ENCODE measurements at regions not wholly inside any gene's neighbourhood (a gene's known extent, or its start where the extent isn't known, plus 50 kb on each side); places are given as distances from the start of the nearest gene placed in this dataset.

GRCh38 chr4:137768881-137769280, 236.6 kb upstream of the PCDH18 start:
- 69% methylated on average over 1 of the region's 1 CpG for WGBS
- TF ChIP-seq SP1 (IDR thresholded peaks at IDR 0.05) (no peak), MAX (IDR thresholded peaks at IDR 0.05) (no peak), FOXA1 (IDR thresholded peaks at IDR 0.05) (no peak), GABPA (IDR thresholded peaks at IDR 0.05 in 1 of 2, conservative IDR thresholded peaks at IDR 0.05 in 1 of 2) (no peak), ATF3 (IDR thresholded peaks at IDR 0.05) (no peak), TAF1 (conservative IDR thresholded peaks at IDR 0.05) (no peak), RAD21 (IDR thresholded peaks at IDR 0.05) (no peak), ZBTB33 (IDR thresholded peaks at IDR 0.05) (no peak), YY1 (IDR thresholded peaks at IDR 0.05) (no peak), CTCF (IDR thresholded peaks at IDR 0.05; ENCODE audit: low read depth, low read length, missing input control) (no peak), HNF4A (conservative IDR thresholded peaks at IDR 0.05) (no peak), NR2F2 (IDR thresholded peaks at IDR 0.05) (no peak), EGR1 (IDR thresholded peaks at IDR 0.05; ENCODE audit: low read depth in 2 of 2) (no peak)
- Histone ChIP-seq H3K4me3 (ENCODE audit: low read depth in 1 of 3, low read length in 3 of 3) (no peak overlapping the region), H3K36me3 (ENCODE audit: control insufficient read depth in 4 of 4, insufficient read depth in 3 of 4, low read depth in 1 of 4, low read length in 3 of 4) (no peaks in the 10 kb centered on the region), H3K27ac (ENCODE audit: low read depth in 1 of 2, low read length in 2 of 2) (no peak overlapping the region), H3K9me3 (ENCODE audit: control insufficient read depth in 4 of 4, low read length in 3 of 4) (no peaks in the 10 kb centered on the region), H3K4me1 (ENCODE audit: control insufficient read depth in 4 of 4, insufficient read depth in 4 of 4, low read length in 3 of 4) (no peaks in the 10 kb centered on the region), H3K27me3 (ENCODE audit: control insufficient read depth in 4 of 4, insufficient read depth in 4 of 4, low read length in 3 of 4) (peaks cover 0 to 2% (median 0%) of the 10 kb centered on the region in 4 donors), H3K9ac (ENCODE audit: low read depth in 1 of 2, low read length in 2 of 2) (no peak overlapping the region)
- DNase-seq (ENCODE audit: low spot score), result no peak

GRCh38 chr4:137768196-137768595, 235.9 kb upstream of the PCDH18 start:
- Histone ChIP-seq H3K36me3 (ENCODE audit: control insufficient read depth in 4 of 4, insufficient read depth in 3 of 4, low read depth in 1 of 4, low read length in 3 of 4) (no peaks in the 10 kb centered on the region), H3K9ac (ENCODE audit: low read depth in 1 of 2, low read length in 2 of 2) (no peak overlapping the region), H3K4me3 (ENCODE audit: low read depth in 1 of 3, low read length in 3 of 3) (no peak overlapping the region), H3K9me3 (ENCODE audit: control insufficient read depth in 4 of 4, low read length in 3 of 4) (no peaks in the 10 kb centered on the region), H3K27ac (ENCODE audit: low read depth in 1 of 2, low read length in 2 of 2) (no peak overlapping the region), H3K27me3 (ENCODE audit: control insufficient read depth in 4 of 4, insufficient read depth in 4 of 4, low read length in 3 of 4) (peaks cover 0 to 2% (median 0%) of the 10 kb centered on the region in 4 donors), H3K4me1 (ENCODE audit: control insufficient read depth in 4 of 4, insufficient read depth in 4 of 4, low read length in 3 of 4) (no peaks in the 10 kb centered on the region)
- DNase-seq (ENCODE audit: low spot score), result no peak
- TF ChIP-seq FOXA2 (IDR thresholded peaks at IDR 0.05) (no peak), HNF4A (conservative IDR thresholded peaks at IDR 0.05) (no peak), HNF4G (IDR thresholded peaks at IDR 0.05) (no peak), EGR1 (IDR thresholded peaks at IDR 0.05; ENCODE audit: low read depth in 2 of 2) (no peak), YY1 (IDR thresholded peaks at IDR 0.05) (no peak), TAF1 (conservative IDR thresholded peaks at IDR 0.05) (no peak), JUND (IDR thresholded peaks at IDR 0.05) (no peak), GABPA (IDR thresholded peaks at IDR 0.05 in 1 of 2, conservative IDR thresholded peaks at IDR 0.05 in 1 of 2) (no peak), ZBTB33 (IDR thresholded peaks at IDR 0.05) (no peak), SP1 (IDR thresholded peaks at IDR 0.05) (no peak), ATF3 (IDR thresholded peaks at IDR 0.05) (no peak), MAX (IDR thresholded peaks at IDR 0.05) (no peak), RAD21 (IDR thresholded peaks at IDR 0.05) (no peak), REST (IDR thresholded peaks at IDR 0.05) (no peak), RXRA (IDR thresholded peaks at IDR 0.05) (no peak), CTCF (IDR thresholded peaks at IDR 0.05; ENCODE audit: low read depth, low read length, missing input control) (no peak), FOXA1 (IDR thresholded peaks at IDR 0.05) (no peak)
- 59% methylated on average over 1 of the region's 1 CpG for WGBS

All from liver (tissue), 8 donors.